Keratinocyte (primary cell): ENCODE measurements at regions not wholly inside any gene's neighbourhood (a gene's known extent, or its start where the extent isn't known, plus 50 kb on each side); places are given as distances from the start of the nearest gene placed in this dataset.

ENCODE experiments used
- CTCF ChIP-seq, 3 experiments: IDR thresholded peaks in 1 of 3; conservative IDR thresholded peaks in 1 of 3; optimal IDR thresholded peaks in 1 of 3; 2 replicates in 2 of 3; 3 replicates in 1 of 3; pipeline versions ENCODE3 to v1.5.1; 2011; ENCODE audit warnings: low read length in 3 of 3, mild to moderate bottlenecking in 3 of 3, moderate library complexity in 2 of 3, control low read depth in 1 of 3, inconsistent platforms in 1 of 3; ENCODE audit not compliant: insufficient read depth in 2 of 3; ENCODE audit errors: extremely low read depth in 1 of 3
- EZH2 ChIP-seq: IDR thresholded peaks from one replicate; pipeline ENCODE4 v1.6.1; 2012; ENCODE audit warnings: inconsistent platforms, mild to moderate bottlenecking, low read length, moderate library complexity

GRCh38 chr1:199404191-199404590 lies 623.3 kb upstream of the NR5A2 start:
- TF ChIP-seq CTCF (optimal IDR thresholded peaks at IDR 0.05 in 1 of 3, IDR thresholded peaks at IDR 0.05 in 1 of 3, conservative IDR thresholded peaks at IDR 0.05 in 1 of 3; ENCODE audit: extremely low read depth in 1 of 3, insufficient read depth in 2 of 3, low read length in 3 of 3) (no peak), EZH2 (no peak)
